HUES64 (cell line): ENCODE measurements at regions not wholly inside any gene's neighbourhood (a gene's known extent, or its start where the extent isn't known, plus 50 kb on each side); places are given as distances from the start of the nearest gene placed in this dataset.

Source experiments
- H3K27ac ChIP-seq: 2 replicates; pipeline ENCODE4 v1.7.0; 2013; ENCODE audit warnings: low read depth, low read length, inconsistent platforms
- H3K27me3 ChIP-seq: 2 replicates; pipeline ENCODE4 v1.6.1; 2013; ENCODE audit warnings: mild to moderate bottlenecking, low read length; ENCODE audit not compliant: insufficient read depth
- H3K36me3 ChIP-seq: 2 replicates; pipeline ENCODE4 v1.6.1; 2013; ENCODE audit warnings: mild to moderate bottlenecking, low read length; ENCODE audit not compliant: insufficient read depth
- H3K4me1 ChIP-seq: 2 replicates; pipeline ENCODE4 v1.6.1; 2013; ENCODE audit warnings: mild to moderate bottlenecking, low read length, moderate library complexity; ENCODE audit not compliant: insufficient read depth
- H3K4me3 ChIP-seq: 2 replicates; pipeline ENCODE4 v1.5.1; 2013; ENCODE audit warnings: mild to moderate bottlenecking, low read length, moderate library complexity
- H3K9ac ChIP-seq: 2 replicates; pipeline ENCODE4 v1.6.1; 2013; ENCODE audit warnings: mild to moderate bottlenecking, low read depth, low read length
- H3K9me3 ChIP-seq: 2 replicates; pipeline ENCODE4 v1.6.1; 2013; ENCODE audit warnings: low read depth, low read length; ENCODE audit not compliant: insufficient read depth
- WGBS: fragments of 150-250, 120-280 bp; methylation state at CpG from one replicate; pipeline ENCODE4 v1.1.7; 2013; ENCODE audit warnings: missing lambda C conversion rate; 5-methylcytosine and 5-hydroxymethylcytosine counted together

DNA sequence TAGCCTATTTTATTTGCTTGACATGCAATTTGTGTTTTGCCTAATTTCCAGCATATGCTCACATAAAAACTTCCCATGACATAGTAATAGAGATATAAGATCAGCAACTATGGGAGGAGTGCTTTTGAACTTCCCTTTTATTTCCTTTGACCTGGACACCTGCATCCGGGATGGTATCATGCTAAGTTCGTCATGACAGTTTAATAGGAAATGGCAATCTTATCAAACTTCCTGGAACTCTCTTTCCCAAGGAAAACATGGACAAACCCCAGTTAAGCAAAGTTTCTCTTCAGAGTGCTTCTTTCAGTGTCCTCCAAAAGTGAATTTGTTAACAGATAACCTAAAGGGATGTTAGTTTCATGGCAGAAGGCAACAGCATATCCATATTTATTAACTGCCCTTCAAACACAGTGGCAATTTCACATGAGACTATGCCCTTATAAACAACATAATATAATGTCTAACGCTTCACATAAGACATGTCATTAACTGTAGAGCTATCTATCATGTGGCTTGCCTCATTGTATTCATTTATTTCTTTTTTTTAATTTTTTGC is 474.7 kb upstream of the SEMA3A start:
- Histone ChIP-seq H3K4me1 (no peaks in the 10 kb centered on the region), H3K4me3 (no peak overlapping the region), H3K9me3 (no peaks in the 10 kb centered on the region), H3K9ac (no peak overlapping the region), H3K27me3 (no peaks in the 10 kb centered on the region), H3K27ac (no peak overlapping the region), H3K36me3 (no peaks in the 10 kb centered on the region)
- WGBS = 94% methylated on average over 3 of the region's 3 CpGs

DNA sequence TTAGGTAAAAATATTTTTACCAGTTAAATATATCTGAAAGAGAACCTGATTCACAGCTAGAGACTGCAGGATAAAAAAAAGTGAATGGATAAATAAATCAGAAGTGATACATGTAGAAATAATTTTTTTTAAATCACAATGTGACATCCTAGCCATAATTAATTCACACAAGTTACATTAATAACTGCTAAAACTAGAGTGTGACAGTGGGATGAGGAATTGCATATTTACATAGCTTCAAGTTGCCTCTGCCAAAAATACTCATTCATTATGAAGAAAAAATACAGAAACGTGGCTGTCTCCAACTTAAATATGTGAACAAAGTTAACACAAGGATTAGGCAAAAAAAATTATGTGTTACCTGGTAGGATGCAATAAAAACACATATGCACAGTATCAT is 473.5 kb upstream of the SEMA3A start:
- WGBS = 80% methylated on average over 1 of the region's 1 CpG
- H3K4me1 ChIP-seq = no peaks in the 10 kb centered on the region
- H3K4me3 ChIP-seq = no peak overlapping the region
- no peak overlapping the region for H3K27ac ChIP-seq
- no peaks in the 10 kb centered on the region for H3K9me3 ChIP-seq
- no peaks in the 10 kb centered on the region for H3K27me3 ChIP-seq
- H3K36me3 ChIP-seq = no peaks in the 10 kb centered on the region
- H3K9ac ChIP-seq = no peak overlapping the region

DNA sequence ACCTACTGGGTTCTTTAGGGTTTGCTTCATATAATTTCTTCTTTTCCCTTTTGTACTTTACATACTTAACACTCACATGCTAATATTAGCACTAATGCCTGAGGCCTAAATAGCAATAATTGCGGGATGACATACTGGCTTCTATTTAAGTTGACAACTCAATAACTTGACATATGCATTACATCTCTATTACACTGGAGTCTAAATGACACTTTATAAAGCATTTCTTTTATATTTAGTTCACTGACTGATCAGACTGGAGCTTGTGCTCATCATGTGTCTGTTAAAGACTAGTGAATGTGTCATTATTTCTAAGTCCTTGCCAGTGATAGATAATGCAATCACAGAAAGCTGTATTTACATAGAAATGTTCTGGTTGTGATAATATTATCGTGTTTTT is 472.1 kb upstream of the SEMA3A start:
- 100% methylated on average over 2 of the region's 2 CpGs for WGBS
- Histone ChIP-seq H3K27ac (no peak overlapping the region), H3K36me3 (no peaks in the 10 kb centered on the region), H3K27me3 (no peaks in the 10 kb centered on the region), H3K9ac (no peak overlapping the region), H3K9me3 (no peaks in the 10 kb centered on the region), H3K4me3 (no peak overlapping the region), H3K4me1 (no peaks in the 10 kb centered on the region)

DNA sequence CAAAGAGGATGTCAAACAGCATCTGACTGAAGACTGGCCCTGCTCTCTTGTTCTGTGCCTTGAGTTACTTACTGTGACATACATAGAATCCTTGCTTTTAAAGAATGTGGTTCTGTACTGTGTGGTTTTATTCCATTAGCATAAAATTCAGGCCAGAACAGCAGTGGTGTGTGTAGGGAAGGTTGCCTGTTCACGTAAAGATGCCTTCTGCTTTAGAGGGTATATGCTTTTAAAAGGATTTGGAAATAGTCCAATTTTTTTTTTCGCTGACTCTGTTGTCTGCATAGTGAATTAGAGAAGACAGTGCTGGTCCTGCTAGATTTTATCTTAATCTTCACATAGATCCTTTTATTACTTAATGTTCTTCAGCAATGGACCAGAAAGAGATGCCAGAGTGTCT is 470.8 kb upstream of the SEMA3A start:
- H3K27me3 ChIP-seq = no peaks in the 10 kb centered on the region
- H3K36me3 ChIP-seq = no peaks in the 10 kb centered on the region
- 81% methylated on average over 2 of the region's 2 CpGs for WGBS
- H3K4me1 ChIP-seq = no peaks in the 10 kb centered on the region
- H3K27ac ChIP-seq = no peak overlapping the region
- no peaks in the 10 kb centered on the region for H3K9me3 ChIP-seq
- H3K4me3 ChIP-seq = no peak overlapping the region
- H3K9ac ChIP-seq = no peak overlapping the region

DNA sequence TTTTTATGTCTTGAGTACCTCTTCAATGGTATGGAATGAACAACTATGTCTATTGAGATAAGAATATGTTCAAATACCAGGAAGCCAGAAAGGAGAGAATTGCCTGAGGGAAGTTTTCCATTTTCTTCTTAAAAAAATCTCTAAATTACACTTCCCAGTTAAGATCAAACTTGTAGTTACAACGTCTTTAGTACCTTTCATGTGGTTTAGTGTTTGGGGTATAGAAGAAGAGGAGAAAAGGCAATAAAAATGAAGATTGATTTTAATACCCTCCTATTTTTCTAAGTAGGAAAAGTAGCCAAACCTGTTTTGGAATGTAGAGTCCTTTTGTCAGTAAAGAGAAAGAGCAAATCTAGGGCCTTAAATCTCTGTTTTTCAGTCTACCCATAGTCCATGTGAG is 470.0 kb upstream of the SEMA3A start:
- Histone ChIP-seq H3K9me3 (no peaks in the 10 kb centered on the region), H3K27ac (no peak overlapping the region), H3K4me3 (no peak overlapping the region), H3K9ac (no peak overlapping the region), H3K36me3 (no peaks in the 10 kb centered on the region), H3K27me3 (no peaks in the 10 kb centered on the region), H3K4me1 (no peaks in the 10 kb centered on the region)
- no CpG with 5 or more reads among the region's 1 CpG for WGBS

DNA sequence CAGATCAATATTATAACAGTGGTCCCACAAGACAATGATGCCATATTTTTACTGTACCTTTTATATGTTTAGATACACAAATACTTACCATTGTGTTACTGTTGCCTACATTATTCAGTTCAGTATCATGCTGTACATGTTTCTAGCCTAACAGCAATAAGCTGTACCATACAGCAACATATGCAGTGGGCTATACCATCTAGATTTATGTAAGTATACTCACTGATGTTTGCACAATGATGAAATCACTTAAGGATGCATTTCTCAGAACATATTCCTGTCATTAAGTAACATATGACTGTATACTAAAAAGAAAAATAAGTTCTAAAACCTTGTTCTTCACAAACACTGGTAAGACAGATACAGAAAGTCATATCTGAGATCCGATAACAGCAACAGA is 468.6 kb upstream of the SEMA3A start:
- Histone ChIP-seq H3K9ac (no peak overlapping the region), H3K27me3 (no peaks in the 10 kb centered on the region), H3K4me1 (no peaks in the 10 kb centered on the region), H3K36me3 (no peaks in the 10 kb centered on the region), H3K27ac (no peak overlapping the region), H3K4me3 (no peak overlapping the region), H3K9me3 (no peaks in the 10 kb centered on the region)
- no CpG with 5 or more reads among the region's 1 CpG for WGBS

DNA sequence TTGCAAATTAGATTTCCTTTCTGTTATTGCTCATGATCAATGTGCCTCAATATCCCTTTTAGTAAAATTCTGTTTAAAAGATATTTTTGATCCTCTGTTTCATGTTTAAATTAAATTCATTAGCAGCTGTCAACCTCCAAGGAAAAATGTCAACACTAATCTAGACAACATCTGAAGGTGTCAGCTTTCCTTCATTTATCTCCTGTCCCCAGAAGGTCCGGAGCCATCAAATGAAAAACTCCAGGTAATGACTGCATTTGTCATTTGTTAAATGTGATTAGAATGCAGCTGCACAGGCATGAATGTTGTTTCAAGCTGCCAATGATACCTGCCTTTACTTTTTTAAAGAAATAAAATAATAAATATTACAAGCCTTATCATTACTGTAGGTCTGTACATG is 463.7 kb upstream of the SEMA3A start:
- Histone ChIP-seq H3K36me3 (no peaks in the 10 kb centered on the region), H3K27ac (no peak overlapping the region), H3K9me3 (no peaks in the 10 kb centered on the region), H3K4me1 (no peaks in the 10 kb centered on the region), H3K9ac (no peak overlapping the region), H3K27me3 (no peaks in the 10 kb centered on the region), H3K4me3 (no peak overlapping the region)
- WGBS = 100% methylated on average over 1 of the region's 1 CpG

DNA sequence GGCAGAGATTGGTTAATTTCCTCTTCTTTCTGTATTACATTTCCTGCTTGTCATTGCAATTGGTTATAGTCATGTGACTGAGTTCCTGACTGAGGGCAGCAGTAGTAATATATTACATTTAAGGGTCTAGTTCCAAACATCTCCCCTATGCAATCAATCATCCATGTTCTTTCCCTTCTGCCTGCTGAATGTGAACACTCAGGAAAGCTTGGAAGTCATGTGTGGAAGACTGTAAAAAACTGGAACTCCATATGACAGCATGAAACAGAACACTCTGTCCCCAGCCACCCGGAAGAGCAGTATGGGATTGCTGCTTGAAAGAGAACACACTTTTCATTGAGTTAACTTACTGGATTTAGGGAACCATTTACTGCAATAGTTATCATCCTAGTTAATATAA is 459.7 kb upstream of the SEMA3A start:
- H3K36me3 ChIP-seq = no peaks in the 10 kb centered on the region
- WGBS = 100% methylated on average over 1 of the region's 1 CpG

DNA sequence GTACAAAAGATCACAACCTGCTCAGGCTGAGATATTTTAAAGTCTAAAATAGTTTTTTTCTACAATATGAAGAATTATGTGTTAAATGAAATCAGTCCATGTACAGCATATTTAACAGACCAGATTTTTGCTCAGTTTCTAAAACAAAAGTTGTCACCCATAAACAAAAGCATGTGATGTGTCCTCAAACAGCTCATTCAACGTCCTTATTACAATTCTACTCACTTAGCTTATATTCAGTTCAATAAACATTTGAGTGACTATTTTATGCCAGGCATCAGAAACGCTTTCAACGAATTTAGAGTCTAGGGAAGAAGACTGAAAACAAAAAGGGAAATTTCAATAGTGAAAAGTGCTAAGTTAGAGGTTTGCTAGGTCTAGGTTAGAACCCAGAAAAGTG is 457.3 kb upstream of the SEMA3A start:
- Histone ChIP-seq H3K27me3 (no peaks in the 10 kb centered on the region), H3K9ac (no peak overlapping the region), H3K27ac (no peak overlapping the region), H3K9me3 (no peaks in the 10 kb centered on the region), H3K4me1 (no peaks in the 10 kb centered on the region; the same call in 1 of the 2 replicates), H3K4me3 (no peak overlapping the region), H3K36me3 (no peaks in the 10 kb centered on the region)
- 90% methylated on average over 3 of the region's 3 CpGs for WGBS

More for the DNA sequence above, 459.7 kb upstream of the SEMA3A start:
- H3K9ac ChIP-seq = no peak overlapping the region
- H3K4me3 ChIP-seq = no peak overlapping the region
- no peaks in the 10 kb centered on the region for H3K9me3 ChIP-seq
- no peaks in the 10 kb centered on the region for H3K27me3 ChIP-seq
- no peaks in the 10 kb centered on the region for H3K4me1 ChIP-seq
- no peak overlapping the region for H3K27ac ChIP-seq

DNA sequence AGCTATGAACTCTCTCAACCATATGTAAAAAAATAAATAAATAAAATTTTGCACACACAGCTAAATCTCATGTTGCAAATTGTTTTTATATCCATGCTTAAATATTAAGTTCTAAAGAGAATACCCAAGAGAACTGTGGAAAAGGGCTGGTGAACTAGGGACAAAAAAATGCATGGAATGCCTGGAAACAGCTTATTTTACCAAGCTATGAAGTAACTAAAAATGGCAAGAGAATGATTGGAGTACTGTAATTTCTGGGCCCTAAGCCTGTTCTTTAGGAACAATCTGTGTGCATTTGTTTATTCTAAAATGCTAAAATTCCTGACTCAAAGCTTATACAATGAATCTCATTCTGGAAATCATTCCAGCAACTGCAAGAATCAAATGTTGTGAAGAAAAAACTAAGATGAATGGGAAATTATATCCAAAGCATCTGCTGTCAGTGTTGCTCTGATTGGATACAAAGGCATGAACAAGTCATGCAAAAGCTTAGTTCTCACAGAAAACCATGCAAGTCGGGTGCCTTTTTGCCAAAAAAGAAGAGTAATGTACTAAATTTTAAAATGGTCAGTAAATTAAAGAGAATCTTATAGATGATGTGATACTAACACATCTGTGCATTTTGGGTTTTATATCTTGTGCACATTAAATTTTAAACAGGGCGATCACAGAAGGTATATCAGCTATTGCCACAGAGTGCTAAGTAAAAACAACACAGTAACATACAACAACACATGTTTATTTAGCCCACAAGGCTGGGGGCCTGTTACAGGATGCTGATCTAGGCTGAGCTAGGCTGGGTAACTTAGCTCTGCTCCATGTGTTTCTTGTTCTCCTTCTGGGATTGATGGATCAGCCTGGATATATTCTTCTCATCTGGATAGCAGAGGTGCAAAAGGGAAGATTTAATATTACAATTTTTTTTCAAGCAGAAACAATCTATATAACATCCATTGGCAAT is 453.5 kb upstream of the SEMA3A start:
- no peak overlapping the region for H3K4me3 ChIP-seq
- H3K9ac ChIP-seq = no peak overlapping the region
- WGBS = 93% methylated on average over 2 of the region's 2 CpGs
- no peaks in the 10 kb centered on the region for H3K36me3 ChIP-seq
- no peaks in the 10 kb centered on the region for H3K27me3 ChIP-seq
- H3K27ac ChIP-seq = no peak overlapping the region
- H3K9me3 ChIP-seq = no peaks in the 10 kb centered on the region
- H3K4me1 ChIP-seq = peaks cover 6% of the 10 kb centered on the region; the same call in 1 of the 2 replicates

DNA sequence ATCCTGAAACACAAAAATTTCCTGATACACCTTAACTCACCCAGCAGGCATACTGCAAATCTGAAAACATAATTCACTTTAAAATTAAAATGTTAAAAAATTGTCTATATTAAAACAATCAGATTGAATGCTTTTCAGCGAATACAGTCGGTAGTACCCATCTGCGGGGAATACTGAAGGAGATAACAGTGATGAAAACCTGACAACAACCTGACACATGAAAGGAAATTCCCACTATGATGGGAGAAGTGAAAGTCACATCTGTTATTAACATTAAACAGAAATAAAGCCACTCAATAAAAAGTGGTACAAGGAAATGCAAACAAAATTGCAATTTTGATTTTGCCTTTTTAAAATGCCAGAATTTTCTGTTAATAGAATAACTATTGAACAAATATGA is 448.0 kb upstream of the SEMA3A start:
- Histone ChIP-seq H3K4me1 (peaks cover 41% of the 10 kb centered on the region), H3K4me3 (no peak overlapping the region), H3K27me3 (no peaks in the 10 kb centered on the region), H3K27ac (no peak overlapping the region), H3K9ac (no peak overlapping the region), H3K9me3 (no peaks in the 10 kb centered on the region), H3K36me3 (no peaks in the 10 kb centered on the region)
- 86% methylated on average over 2 of the region's 3 CpGs for WGBS
